Endothelial cell of umbilical vein (primary cell): ENCODE measurements at regions not wholly inside any gene's neighbourhood (a gene's known extent, or its start where the extent isn't known, plus 50 kb on each side); places are given as distances from the start of the nearest gene placed in this dataset.

ENCODE experiments used
- BruUV-seq: library from RNA; stranded (reverse); fragments of 400-500 nt; replicated peaks from 2 replicates; lab custom pipeline; 2021; lab: Mats Ljungman, UMichigan
- CTCF ChIA-PET: fragments of 300-600, 350-600 bp; sonication (Branson Sonifier 250); formaldehyde crosslinking; loops from one replicate; lab custom pipeline; 2021; ENCODE audit warnings: antibody characterized with exemption, inconsistent platforms; lab: Charles Lee
- POLR2A ChIA-PET: fragments of 300-600, 350-600 bp; sonication (Branson Sonifier 250); formaldehyde crosslinking; loops from one replicate; lab custom pipeline; 2021; ENCODE audit warnings: antibody characterized with exemption, inconsistent platforms; lab: Charles Lee
- DNase-seq: peaks from one replicate; pipeline ENCODE4 v3.0.0-alpha.2; 2011; ENCODE audit warnings: low read depth, low spot score
- FAIRE-seq: peaks from 2 replicates; lab custom pipeline; 2011; peaks lifted over from hg19 to GRCh38; lab: Jason Lieb, UNC
- H2AFZ ChIP-seq: 2 replicates; pipeline ENCODE4 v1.6.0; 2012; ENCODE audit warnings: low read depth, low read length, control low read depth, inconsistent platforms
- H3K27ac ChIP-seq: 2 replicates; pipeline ENCODE4 v1.5.1; 2011; ENCODE audit warnings: low read depth, mild to moderate bottlenecking, control low read depth, low read length, moderate library complexity; ENCODE audit not compliant: insufficient read depth
- H3K27me3 ChIP-seq, 2 experiments: 2 replicates each; pipeline versions ENCODE4 v1.6.0 to v1.6.1; 2011; ENCODE audit warnings: low read length in 2 of 2, mixed read lengths in 1 of 2; ENCODE audit not compliant: control insufficient read depth in 2 of 2, insufficient read depth in 2 of 2
- H3K36me3 ChIP-seq, 2 experiments: 2 replicates in 1 of 2; 3 replicates in 1 of 2; pipeline ENCODE4 v1.5.1; 2011; ENCODE audit warnings: low read length in 2 of 2, mild to moderate bottlenecking in 1 of 2, moderate library complexity in 1 of 2; ENCODE audit not compliant: control insufficient read depth in 2 of 2, insufficient read depth in 2 of 2; ENCODE audit errors: extremely low read depth in 1 of 2
- H3K4me1 ChIP-seq: 3 replicates; pipeline ENCODE4 v1.5.1; 2011; ENCODE audit warnings: mild to moderate bottlenecking, low read length; ENCODE audit not compliant: control insufficient read depth, insufficient read depth; ENCODE audit errors: extremely low read depth
- H3K4me2 ChIP-seq: 2 replicates; pipeline ENCODE4 v1.6.1; 2011; ENCODE audit warnings: low read length, control low read depth, mixed read lengths; ENCODE audit not compliant: insufficient read depth
- H3K4me3 ChIP-seq, 3 experiments: fragments of 200-600 bp in 1 of 3; sonication (generic), shearing (Covaris generic) in 1 of 3; replicated peaks in 1 of 3; 2 replicates each; pipeline ENCODE4 v1.5.1; 2011 to 2016; ENCODE audit warnings: control low read depth in 3 of 3, low read length in 3 of 3, mild to moderate bottlenecking in 2 of 3, inconsistent platforms in 1 of 3, low read depth in 1 of 3, moderate library complexity in 1 of 3; ENCODE audit not compliant: insufficient read depth in 1 of 3
- H3K79me2 ChIP-seq: 2 replicates; pipeline ENCODE4 v1.6.0; 2012; ENCODE audit warnings: low read length, inconsistent platforms; ENCODE audit not compliant: control insufficient read depth, insufficient read depth
- H3K9ac ChIP-seq: replicated peaks from 2 replicates; pipeline ENCODE3; 2011; ENCODE audit warnings: low read length, control low read depth; ENCODE audit not compliant: insufficient read depth; ENCODE audit errors: extremely low read depth
- H3K9me1 ChIP-seq: replicated peaks from 3 replicates; pipeline ENCODE4 v1.6.0; 2011; ENCODE audit warnings: mild to moderate bottlenecking, low read length; ENCODE audit not compliant: control insufficient read depth, insufficient read depth; ENCODE audit errors: extremely low read depth
- H3K9me3 ChIP-seq: replicated peaks from 2 replicates; pipeline ENCODE4 v1.5.1; 2012; ENCODE audit warnings: low read length, inconsistent platforms; ENCODE audit not compliant: control insufficient read depth, insufficient read depth
- H4K20me1 ChIP-seq: replicated peaks from 2 replicates; pipeline ENCODE3; 2011; ENCODE audit warnings: mild to moderate bottlenecking, low read length; ENCODE audit not compliant: control insufficient read depth, insufficient read depth; ENCODE audit errors: extremely low read depth
- CTCF ChIP-seq, 2 donors: IDR thresholded peaks; 1 replicate in 1 of 2; 2 replicates in 1 of 2; pipeline ENCODE4 v1.5.1; 2011; ENCODE audit warnings: low read length in 2 of 2, mild to moderate bottlenecking in 2 of 2, moderate library complexity in 2 of 2, control low read depth in 1 of 2, inconsistent platforms in 1 of 2, low read depth in 1 of 2; ENCODE audit not compliant: insufficient read depth in 1 of 2; ENCODE audit errors: extremely low read depth in 1 of 2
- EZH2 ChIP-seq: IDR thresholded peaks from 2 replicates; pipeline ENCODE4 v1.6.1; 2012; ENCODE audit warnings: borderline replicate concordance, low read depth, mild to moderate bottlenecking, moderate library complexity, low read length, inconsistent platforms; ENCODE audit not compliant: severe bottlenecking
- FOS ChIP-seq: IDR thresholded peaks from 2 replicates; pipeline ENCODE4 v1.6.1; 2011; ENCODE audit warnings: mild to moderate bottlenecking, low read length, moderate library complexity, borderline replicate concordance; ENCODE audit not compliant: insufficient read depth
- GATA2 ChIP-seq: IDR thresholded peaks from 2 replicates; pipeline ENCODE4 v1.7.0; 2011; ENCODE audit warnings: low read depth, mild to moderate bottlenecking, moderate library complexity, mixed read lengths, low read length; ENCODE audit not compliant: insufficient read length, insufficient read depth
- JUN ChIP-seq: IDR thresholded peaks from 2 replicates; pipeline ENCODE4 v1.6.1; 2011; ENCODE audit warnings: borderline replicate concordance, low read depth; ENCODE audit not compliant: insufficient read length, insufficient read depth
- MAX ChIP-seq: IDR thresholded peaks from 2 replicates; pipeline ENCODE4 v1.6.1; 2011; ENCODE audit not compliant: insufficient read depth, insufficient read length
- MYC ChIP-seq: IDR thresholded peaks from one replicate; pipeline ENCODE4 v1.6.1; 2011; ENCODE audit warnings: mild to moderate bottlenecking, low read depth, low read length
- POLR2A ChIP-seq: IDR thresholded peaks from 2 replicates; pipeline ENCODE4 v1.6.1; 2012; ENCODE audit warnings: low read depth, mild to moderate bottlenecking, control low read depth, low read length
- POLR2AphosphoS5 ChIP-seq: IDR thresholded peaks from 2 replicates; pipeline ENCODE4 v1.6.1; 2012; ENCODE audit warnings: low read depth, mild to moderate bottlenecking, control low read depth, low read length, moderate library complexity; ENCODE audit not compliant: insufficient read depth
- dilution Hi-C: fragments of 300-500 bp; cut with MboI; formaldehyde crosslinking; loops from one replicate; pipeline ENCODE4 v1.15.0; 2019; ENCODE audit warnings: low sequenced_read_pairs; ENCODE audit not compliant: extremely low pct_ligation_motif_present
- intact Hi-C: fragments of 100-400 bp; cut with micrococcal nuclease; formaldehyde crosslinking; loops from one replicate; pipeline ENCODE4 v1.10.0; 2022

- no TSS peak for BruUV-seq
Observed at GRCh38 chr18:1392865-1393734, 488.4 kb downstream of the ADCYAP1 start.

GRCh38 chr18:1393929-1394328, 489.3 kb downstream of the ADCYAP1 start:
- H3K27ac ChIP-seq: no peak overlapping the region
- TF ChIP-seq POLR2AphosphoS5 (no peak), MAX (no peak), JUN (no peak), GATA2 (no peak), FOS (no peak), POLR2A (no peak), EZH2 (no peak), CTCF (IDR thresholded peaks at IDR 0.05; ENCODE audit: extremely low read depth in 1 of 2, insufficient read depth in 1 of 2, low read depth in 1 of 2, low read length in 2 of 2) (no peak), MYC (no peak)
- no peaks in the 10 kb centered on the region for H3K27me3 ChIP-seq
- no peak overlapping the region for H3K9ac ChIP-seq
- no TSS peak for BruUV-seq
- H3K4me3 ChIP-seq: no peak overlapping the region
- H2AFZ ChIP-seq: no peak overlapping the region
- H3K9me1 ChIP-seq: no peaks in the 10 kb centered on the region
- FAIRE-seq: no peak
- no peaks in the 10 kb centered on the region for H3K36me3 ChIP-seq
- H3K9me3 ChIP-seq: no peaks in the 10 kb centered on the region
- intact Hi-C loops (no loop called here), dilution Hi-C loops (no loop called here)
- H3K4me2 ChIP-seq: no peak overlapping the region
- no peaks in the 10 kb centered on the region for H4K20me1 ChIP-seq
- CTCF ChIA-PET: no interaction called here
- H3K4me1 ChIP-seq: no peaks in the 10 kb centered on the region
- DNase-seq: no peak
- POLR2A ChIA-PET: no interaction called here
- no peaks in the 10 kb centered on the region for H3K79me2 ChIP-seq

More at GRCh38 chr18:1392865-1393734, 488.4 kb downstream of the ADCYAP1 start:
- ChIA-PET CTCF (no interaction called here), POLR2A (no interaction called here)
- H2AFZ ChIP-seq: no peak overlapping the region
- no peak overlapping the region for H3K27ac ChIP-seq
- no peak for DNase-seq
- FAIRE-seq: no peak
- H3K9ac ChIP-seq: no peak overlapping the region
- no peak for TF ChIP-seq MYC
- TF ChIP-seq FOS: no peak
- no peak for TF ChIP-seq POLR2AphosphoS5
- H3K36me3 ChIP-seq: no peaks in the 10 kb centered on the region
- H3K79me2 ChIP-seq: no peaks in the 10 kb centered on the region
- no peaks in the 10 kb centered on the region for H3K9me3 ChIP-seq
- H3K27me3 ChIP-seq: no peaks in the 10 kb centered on the region
- no peaks in the 10 kb centered on the region for H4K20me1 ChIP-seq
- no peak overlapping the region for H3K4me2 ChIP-seq
- intact Hi-C loops (no loop called here), dilution Hi-C loops (no loop called here)
- H3K4me3 ChIP-seq: no peak overlapping the region
- H3K9me1 ChIP-seq: no peaks in the 10 kb centered on the region
- no peaks in the 10 kb centered on the region for H3K4me1 ChIP-seq
